ENCODE measurements at regions not wholly inside any gene's neighbourhood (a gene's known extent, or its start where the extent isn't known, plus 50 kb on each side); places are given as distances from the start of the nearest gene placed in this dataset.

DNA sequence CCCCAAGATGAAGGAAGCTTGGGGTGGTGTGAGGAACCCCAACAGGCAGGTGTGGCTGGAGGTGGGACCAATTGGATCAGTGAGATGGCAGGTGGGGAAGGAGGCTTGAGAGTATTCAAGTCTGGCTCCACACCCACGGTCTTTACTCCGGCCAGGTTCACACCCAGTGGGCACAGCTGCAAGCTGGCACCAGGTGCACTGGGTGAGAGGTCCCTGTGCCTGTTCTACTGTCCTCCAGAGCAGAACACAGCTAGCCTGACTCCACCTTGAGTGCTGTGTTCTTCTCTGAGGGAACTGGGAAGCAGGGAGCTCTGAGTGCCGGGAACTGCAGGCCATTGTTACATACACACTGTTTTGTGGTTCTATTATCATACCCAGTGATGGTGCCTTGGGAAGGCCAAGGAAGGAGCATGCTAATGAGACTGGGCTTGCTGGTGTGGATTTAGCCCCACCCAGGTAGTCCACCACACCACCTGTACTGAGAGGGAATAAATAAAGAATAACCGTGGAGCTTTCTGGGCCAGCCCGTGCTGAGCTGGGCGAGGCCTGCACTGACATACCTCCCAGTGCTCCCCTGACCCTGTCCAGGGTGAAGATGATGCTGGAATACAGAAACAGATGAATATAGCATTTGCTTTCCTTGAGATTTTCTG is 93.4 kb downstream of the ABHD5 start:
- no peak for DNase-seq

DNA sequence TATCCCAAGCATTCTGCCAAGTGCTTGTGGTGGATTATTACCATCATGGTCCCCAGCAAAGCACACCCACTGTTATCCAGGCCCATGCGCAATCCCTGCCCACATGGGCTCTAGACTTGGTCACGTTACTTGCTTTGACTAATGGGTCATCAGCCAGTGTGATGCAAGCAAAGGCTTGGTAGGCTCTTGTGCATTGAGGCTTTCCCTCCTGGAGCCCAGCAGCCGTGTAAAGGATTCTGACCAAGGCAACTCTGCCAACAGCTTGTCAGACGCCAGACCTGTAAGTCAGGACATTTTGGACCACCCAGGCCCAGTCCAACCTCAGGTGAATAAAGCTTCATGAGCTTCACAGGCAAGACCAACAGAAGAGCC is 93.9 kb downstream of the ABHD5 start:
- no peak for DNase-seq

DNA sequence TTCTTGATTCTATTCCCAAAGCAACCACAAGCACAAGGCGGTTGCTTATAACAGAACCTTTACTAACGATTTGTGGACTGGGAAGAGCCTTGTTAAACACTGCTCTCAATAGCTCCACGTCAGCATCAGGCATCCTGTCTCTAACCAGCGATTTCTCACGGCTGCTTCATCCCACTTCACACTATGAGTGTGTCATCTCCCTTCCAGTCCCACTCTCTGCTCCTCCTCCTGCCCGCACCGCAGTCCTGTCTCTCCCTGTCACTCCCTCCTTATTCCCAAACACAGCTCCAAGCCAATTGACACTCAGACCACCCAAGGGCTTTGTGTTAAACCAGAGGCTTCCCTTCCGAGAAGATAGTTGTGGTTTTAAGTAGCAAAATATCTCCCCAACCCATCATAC is 94.8 kb downstream of the ABHD5 start:
- DNase-seq: no peak

DNA sequence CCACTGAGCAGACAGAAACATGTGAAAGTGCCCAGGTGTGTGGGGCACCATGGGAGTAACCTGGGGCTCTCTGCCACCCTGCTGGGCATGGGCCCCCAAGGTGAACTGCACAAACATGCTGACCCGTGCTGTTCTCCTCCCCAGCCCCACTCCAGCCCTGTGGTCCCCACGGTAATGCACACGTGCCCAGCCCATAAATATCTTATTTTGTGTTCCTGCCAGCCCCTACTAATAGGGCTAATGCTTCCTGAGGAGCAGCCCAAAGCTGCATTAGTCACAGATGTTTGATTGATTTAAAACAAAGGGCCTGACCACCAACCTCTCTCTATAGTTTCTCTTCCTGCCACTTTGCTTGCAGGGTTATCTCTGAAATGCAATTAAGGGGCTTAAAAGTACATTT is 95.4 kb downstream of the ABHD5 start:
- DNase-seq: no peak

DNA sequence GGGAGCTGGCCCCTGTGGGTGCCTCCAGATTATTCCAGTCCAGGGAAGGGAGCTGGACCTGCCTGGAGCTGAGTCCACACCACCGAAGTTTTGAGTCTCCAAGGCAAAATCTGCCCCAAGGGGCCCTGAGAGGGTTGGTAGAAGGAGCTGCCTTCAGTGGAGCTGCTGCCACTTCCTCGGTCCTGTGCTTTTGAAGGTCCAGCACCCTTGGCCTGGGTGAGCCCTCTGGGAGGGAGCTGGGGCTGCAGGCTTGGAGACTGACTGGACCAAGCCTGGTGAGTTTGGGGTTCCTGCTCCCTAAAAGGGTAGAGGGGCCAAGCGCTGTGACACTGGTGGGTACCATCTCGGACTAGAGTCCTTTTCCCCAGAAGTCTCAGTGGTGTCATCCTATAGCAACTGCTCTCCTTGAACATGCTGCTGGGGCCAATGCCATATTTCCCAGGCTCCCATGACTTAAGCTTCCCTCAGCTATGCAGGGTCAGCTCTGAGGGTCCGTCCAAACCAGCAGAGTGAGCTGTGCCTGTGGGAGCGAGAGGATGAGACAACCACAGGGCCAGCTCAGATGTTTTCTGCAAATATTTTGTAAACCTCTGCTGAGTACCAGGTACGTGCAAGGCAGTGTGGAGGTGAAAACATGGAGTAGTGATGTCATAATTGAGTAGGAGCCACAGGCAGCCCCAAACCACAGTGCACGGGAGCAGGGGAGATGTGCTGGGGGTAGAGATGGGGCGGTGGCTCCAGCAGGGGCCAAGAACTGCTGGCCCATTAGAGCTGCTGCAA is 96.0 kb downstream of the ABHD5 start:
- DNase-seq: no peak

DNA sequence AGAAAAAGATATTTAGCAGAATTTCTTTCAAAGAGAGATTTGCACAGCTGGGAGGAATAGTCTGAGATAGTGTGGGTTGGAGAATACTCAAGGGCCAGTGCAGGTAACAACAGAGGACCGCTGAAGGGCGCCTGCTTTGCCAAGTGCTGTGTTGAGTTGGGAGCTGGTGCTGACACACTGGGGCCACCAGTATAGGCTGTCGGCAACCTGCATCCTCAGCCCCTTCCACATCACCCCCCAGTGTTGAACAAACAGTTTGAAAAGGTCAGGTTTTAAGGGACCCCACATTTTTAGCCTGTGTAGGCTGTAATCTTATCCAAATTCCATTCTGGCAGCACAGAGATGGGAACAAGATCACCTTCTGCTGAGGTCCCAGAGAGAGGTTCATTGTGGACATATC is 96.6 kb downstream of the ABHD5 start:
- no peak for DNase-seq

DNA sequence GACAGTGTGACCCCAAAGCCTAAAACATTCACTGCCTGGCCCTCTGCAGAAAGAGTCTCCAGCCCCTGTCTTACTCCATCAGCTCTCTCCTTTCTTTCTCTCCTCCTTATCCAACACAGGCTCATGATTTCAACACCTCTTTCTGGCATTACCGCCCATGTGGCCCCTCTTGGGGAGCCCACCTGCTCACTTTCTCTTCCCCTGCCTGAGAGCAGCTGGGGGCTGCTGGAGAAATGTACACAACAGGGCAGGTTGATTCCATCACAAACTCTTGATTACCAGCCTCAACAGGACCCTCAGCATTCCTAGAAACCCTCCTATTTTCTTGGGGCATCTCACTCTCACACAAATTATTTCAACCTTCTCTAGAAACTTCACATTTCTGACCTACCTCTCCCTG is 98.3 kb downstream of the ABHD5 start:
- DNase-seq: no peak

DNA sequence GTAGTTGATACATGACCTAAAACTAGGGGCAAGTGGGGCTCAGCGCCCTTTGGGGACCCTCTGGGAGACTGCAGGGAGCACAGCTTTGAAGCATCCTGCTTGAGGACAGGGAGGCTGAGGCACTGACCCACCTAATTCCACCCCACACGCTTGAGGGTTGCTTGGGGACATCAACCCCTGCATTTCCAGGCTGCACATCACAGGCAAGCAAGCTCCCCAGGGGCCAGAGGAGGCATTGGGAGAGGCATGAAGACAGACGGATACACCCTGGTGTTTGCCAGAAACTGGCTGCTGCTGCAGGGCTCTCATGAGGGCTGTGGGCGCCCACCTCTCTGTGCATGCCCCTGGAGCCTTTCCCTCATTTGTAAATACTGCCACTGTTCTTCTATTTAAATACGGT is 99.3 kb downstream of the ABHD5 start:
- DNase-seq: no peak

DNA sequence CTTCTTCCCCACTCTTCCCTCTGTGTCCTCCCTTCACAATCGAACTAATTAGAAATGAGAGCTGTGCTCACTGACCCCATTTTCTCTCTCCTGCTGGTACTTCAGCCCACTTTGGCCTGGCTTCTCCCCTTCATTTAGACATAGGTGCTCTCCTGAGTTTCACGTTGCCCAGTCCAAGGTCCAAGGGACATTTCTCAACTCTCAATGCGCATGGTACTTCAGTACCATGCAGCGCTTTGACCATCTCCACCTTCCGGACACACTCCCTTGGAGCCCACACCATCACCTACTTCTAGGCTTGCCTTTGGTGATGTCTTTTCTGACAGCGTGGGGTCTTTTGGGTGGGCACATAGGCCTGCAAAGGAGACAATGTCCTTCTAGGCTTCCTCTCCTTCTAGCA is 99.7 kb downstream of the ABHD5 start:
- no peak for DNase-seq

DNA sequence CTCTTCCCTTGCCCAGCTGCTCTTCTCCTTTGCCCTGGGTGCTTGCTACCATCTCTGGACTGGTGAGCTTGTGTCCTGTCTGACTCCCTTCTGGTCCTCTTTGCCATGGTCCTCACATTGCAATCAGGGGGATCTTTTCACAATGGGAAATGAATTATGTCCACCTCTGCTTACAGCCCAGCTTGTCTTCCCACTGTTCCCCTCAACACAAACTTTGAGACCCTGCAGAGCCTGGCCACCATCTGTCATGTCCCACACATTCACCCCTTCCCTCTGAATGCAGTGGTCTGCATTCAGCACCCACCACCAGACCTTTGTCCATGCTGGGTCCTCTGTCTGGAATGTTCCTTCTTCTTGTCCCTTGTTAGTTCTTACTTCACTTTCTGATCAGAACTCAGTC is 100.5 kb downstream of the ABHD5 start:
- DNase-seq: no peak

DNA sequence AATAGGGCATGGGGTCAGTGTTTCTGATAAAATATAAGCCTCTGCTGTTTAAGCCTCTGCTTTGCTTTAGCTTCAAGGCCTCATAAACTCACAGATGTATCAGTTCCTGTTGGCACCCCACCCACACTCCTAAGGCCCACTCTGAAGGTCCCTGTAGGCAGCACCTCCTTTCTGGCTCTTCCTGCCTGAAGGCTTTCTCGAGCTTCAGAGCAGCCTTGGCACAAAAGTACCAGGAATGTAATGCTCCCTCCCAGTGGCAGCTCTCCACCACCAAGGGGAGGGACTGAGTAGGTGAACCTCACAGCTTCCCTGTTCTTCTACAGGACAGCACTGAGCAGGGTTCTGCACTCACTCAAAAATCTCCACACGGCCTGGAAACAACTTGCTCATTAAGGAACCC is 102.2 kb downstream of the ABHD5 start:
- no peak for DNase-seq

DNA sequence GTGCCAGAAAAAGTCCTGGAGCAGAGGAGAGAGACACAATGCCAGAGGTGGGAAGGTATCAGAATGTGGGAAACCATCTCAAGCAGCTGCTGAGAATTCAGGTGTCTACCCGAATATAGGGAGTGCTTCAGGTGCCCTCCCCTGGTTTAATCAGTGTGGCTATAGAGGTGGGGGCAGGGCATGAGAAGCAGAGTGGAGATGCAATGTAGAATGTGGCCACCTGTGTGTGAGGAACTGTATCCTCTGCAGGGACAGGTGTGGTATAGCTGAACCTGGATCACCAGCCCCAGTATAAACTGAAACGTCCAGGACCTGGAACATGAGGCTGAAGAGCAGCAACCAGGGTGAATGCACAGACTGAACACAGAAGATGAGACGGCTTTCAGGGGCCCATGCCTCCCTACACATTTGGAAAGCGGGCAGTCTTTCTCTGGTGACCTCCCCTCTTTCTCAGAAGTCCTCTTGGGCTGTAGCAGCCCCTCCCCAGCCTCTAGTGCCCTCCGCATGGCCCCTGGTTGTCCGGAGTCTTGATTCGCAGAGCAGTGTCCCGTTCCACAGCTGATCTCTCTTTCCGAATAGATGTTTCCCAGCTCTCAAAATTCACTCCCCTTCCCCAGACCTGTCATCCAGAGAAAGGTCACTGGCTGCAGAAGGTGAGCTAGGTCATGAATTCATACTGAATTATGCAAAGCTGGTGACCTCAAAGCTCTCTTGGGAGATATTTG is 103.1 kb downstream of the ABHD5 start:
- DNase-seq: no peak

DNA sequence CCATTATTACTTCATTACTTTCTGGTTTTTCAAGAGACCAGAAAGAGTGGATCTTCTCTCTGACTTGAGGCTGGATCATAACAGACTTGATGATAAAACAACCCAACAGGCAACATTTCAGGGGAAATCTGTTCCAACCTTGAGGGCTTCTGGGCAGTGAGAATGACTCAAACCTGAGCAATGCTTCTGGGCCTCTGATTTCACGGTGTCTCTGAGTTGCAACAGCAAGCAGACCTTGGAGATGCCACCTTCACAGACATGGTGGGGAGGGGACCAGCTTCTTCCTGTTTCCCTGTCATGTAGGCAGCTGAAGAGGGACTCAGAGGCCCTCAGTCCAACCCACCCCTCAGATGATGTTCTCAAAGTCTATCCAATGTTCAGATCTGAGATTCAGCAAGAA is 104.0 kb downstream of the ABHD5 start:
- no peak for DNase-seq

DNA sequence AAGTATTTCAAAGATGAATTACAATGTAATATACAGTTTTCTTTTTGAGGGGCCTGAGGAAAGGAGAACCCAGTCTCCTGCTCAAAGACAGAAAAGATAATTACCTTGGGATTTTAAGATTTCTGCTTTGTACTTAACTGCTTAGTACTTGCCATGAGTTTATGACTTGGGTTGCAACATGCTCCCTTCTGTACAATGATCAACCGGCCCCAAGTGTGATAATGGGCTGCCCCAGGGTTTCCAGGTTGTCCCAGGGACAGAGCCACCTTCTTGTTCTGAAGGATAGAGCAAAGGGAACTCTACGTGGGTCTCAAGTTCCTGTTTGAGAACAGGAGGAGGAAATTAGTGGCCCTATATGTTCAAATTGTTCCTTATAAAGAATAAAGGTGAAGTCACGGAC is 104.8 kb downstream of the ABHD5 start:
- no peak for DNase-seq

DNA sequence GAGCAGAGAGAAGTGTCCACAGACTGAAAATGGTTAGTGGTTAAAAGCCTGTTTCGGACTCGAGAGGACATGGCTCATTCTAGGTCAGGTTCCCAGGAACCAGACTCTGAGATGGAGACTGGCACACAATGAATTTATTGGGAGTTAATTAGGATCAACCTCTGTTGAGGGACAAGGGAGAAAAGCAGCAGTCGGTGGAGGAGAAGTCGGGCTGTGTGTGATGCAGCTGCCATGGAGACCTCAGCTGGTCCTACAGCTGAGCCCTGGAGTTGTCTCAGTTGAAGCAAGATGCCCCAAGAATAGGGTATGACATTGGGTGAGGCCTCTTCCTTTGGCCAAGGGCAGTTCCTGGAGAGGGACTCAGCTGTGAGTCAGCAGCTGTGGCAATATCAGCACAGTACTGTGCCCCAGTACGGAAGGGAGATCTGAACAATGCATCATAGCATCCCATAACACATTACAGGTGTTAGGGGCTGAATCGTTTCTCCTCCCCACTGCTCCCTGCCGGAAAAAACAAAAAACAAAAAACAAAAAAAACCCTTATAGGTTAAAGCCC is 105.4 kb downstream of the ABHD5 start:
- no peak for DNase-seq

DNA sequence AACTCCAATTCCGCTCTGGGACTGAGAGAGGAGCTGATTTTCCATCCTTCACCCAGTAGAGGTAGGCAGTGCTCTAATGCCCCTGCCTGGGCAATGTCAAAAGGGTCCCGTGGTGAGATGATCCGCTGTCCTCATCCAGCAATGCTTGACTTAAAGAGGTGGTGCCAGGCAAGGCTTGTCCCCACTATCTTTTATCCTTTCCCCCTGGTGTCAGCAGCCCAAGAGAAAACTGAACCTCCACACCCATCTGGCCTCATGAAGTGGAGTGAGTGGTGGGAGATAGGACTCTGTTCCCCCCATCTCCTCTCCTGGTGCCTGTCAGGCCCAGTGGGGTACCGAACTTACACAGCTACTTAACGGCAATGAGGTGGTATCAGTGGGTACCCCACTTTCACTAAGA is 107.1 kb downstream of the ABHD5 start:
- DNase-seq: no peak

DNA sequence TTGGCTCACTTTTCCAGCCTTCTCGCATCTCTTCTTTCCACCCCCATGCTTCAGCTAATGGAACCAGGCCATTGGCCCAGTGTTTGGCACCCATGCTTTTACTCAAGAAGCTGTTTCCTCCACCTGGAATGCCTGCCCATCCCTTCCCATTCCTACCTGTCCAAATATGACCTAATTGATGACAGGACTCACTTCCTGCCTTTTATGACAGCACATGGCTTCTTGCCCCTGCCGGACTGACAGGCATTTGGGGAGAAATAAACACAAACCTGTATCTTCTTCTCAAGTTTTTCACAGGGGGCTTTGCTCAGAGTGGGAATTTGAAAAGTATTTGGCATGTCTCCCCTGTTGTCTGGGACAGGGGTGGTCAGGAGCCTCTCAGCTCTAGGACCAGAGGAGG is 120.1 kb downstream of the ABHD5 start:
- no peak for DNase-seq

DNA sequence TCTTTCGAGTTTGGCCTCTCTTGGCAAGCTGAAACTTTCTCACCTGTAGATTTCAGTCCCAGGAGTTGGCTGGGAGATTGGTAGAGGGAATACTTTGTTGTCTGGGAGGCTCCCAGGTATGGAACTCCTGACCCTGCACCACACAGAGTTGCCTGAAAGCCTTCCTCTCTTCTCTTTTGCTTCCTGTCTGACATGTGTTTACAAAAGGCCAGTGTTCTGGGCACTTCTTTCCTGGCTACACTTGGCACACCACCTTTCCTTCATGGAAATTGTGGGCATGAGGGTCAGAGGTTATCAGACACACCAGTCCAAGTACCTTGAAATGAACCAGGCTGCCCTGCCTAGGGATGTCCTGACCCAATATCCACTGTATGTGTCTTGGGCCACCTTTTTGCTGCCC is 123.7 kb downstream of the ABHD5 start:
- no peak for DNase-seq

DNA sequence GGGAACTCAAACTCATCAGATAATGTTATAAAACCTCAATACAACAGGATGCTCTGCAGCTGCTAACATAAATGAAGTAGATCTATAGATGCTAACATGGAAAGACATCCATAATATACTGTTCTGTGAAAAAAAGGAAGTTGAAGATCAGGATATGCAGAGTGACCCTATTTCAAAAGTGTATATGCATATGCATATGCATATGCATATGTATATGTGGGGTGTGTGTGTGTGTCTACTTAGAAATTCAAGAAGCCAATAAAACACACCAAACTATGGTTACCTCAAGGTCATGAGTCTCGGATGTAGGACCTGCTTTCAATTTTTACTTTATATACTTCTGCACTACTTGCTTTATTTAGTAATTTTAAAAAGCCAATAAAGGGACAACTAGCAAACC is 125.6 kb downstream of the ABHD5 start:
- DNase-seq: no peak

DNA sequence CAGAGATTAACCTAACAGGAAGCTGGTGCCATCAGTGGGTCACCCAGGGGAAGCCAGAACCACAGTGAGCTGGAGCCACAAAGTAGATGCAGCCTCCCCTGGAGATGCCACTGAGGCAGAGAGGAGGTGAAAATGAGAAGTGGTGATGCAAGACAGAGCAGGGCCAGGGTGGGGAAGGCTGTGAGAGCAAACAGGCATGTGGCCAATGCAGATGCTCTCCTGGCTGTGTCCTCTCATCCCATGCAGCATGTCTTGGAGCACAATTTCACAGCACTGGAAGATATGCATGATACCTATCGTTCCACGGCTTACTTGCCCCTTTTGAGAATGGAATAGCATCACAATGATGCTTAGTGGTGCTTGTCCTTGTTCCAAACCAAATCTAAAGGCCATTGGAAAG is 126.3 kb downstream of the ABHD5 start:
- no peak for DNase-seq

DNA sequence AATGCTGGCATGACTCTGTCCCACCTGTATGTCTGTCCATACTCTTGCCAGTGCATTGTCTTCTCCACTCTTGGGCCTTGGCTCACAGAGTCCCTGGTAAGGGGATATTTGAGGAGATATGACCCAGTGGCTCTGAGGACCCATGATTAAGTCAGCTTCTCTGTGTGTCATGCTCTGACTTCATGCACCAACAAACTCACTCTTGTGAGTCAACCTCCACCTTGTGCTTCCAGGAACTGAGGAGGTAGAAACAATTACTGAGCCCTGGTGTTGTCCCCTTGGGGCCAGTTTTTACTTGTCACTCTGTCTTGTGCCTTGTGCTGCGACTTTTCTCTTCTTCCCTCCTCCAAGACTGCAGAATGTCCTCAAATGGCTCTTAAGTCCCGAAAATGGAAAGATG is 127.1 kb downstream of the ABHD5 start:
- DNase-seq: no peak

DNA sequence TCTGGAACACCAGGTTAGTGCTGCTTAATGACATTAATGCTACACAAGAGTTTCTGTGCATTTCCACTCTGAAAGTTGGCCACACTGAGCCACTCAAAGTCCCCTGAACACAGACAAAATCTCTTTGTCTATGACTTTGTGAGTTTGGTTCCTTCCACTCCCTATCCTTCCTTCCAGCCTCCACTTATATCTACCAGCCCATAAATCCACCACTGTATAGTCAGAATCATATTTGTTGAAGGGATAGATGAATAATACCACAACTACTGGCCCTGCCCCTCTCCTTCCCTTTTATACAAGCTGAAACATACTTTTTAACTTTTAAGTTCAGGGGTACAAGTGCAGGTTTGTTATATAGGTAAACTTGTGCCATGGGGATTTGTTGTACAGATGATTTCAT is 127.5 kb downstream of the ABHD5 start:
- no peak for DNase-seq

DNA sequence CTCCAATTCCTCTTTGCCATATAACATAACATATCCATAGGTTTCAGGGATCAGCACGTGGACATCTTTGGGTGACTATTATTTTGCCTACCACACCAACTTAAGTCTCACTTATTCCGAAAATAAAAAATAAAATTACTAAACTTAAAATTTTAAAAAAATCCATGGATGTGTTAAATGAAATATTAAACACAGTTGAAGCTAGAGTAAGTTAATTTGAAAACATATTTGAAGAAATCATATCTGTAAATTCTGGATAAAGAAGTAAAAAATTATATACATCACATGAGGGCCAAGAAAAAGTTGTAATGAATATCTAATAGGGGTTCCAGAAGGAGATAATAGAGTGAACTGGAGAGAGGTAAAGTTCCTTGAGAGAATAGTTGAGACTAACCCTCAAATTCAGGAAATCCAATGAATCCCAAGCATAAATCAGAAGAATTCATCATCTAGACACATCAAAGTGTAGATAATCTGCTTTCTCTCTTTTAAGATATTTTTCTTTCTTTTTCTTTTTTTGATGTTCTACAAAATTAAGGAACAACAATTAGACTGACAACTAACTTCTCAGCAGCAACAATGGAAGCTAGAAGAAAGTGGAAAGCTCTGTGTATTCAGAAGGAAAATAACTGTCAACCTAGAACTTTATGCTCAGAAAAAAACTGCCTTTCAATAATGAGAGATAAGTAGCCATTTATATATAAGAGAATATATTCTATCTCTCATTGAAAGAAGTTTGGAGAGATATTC is 147.4 kb downstream of the ABHD5 start:
- no peak for DNase-seq
